Small intestine (tissue), 7 donors: ENCODE measurements at regions not wholly inside any gene's neighbourhood (a gene's known extent, or its start where the extent isn't known, plus 50 kb on each side); places are given as distances from the start of the nearest gene placed in this dataset.
A peak's percentile ranks its signal among the peaks of the same experiment; 100 is the strongest.

Source experiments
- DNase-seq, 2 donors: peaks; one replicate each; pipeline versions ENCODE4 v3.0.0 to v3.0.0-alpha.2; 2013
- FAIRE-seq: peaks from 2 replicates; lab custom pipeline; 2012; peaks lifted over from hg19 to GRCh38; lab: Jason Lieb, UNC
- H3K27ac ChIP-seq, 3 donors: one replicate each; pipeline ENCODE4 v1.5.1; 2013; ENCODE audit warnings: low read length in 2 of 3, mild to moderate bottlenecking in 2 of 3, control low read depth in 1 of 3, inconsistent platforms in 1 of 3, low read depth in 1 of 3, moderate library complexity in 1 of 3
- H3K27me3 ChIP-seq, 3 donors: one replicate each; pipeline ENCODE4 v1.6.1; 2013; ENCODE audit warnings: low read length in 3 of 3, inconsistent platforms in 1 of 3; ENCODE audit not compliant: control insufficient read depth in 3 of 3, insufficient read depth in 3 of 3
- H3K36me3 ChIP-seq, 3 donors: one replicate each; pipeline ENCODE4 v1.6.1; 2013; ENCODE audit warnings: low read length in 3 of 3, inconsistent platforms in 1 of 3, low read depth in 1 of 3, mild to moderate bottlenecking in 1 of 3, moderate library complexity in 1 of 3; ENCODE audit not compliant: control insufficient read depth in 3 of 3, insufficient read depth in 2 of 3
- H3K4me1 ChIP-seq, 3 donors: one replicate each; pipeline ENCODE4 v1.6.1; 2013; ENCODE audit warnings: low read length in 2 of 3, inconsistent platforms in 1 of 3, low read depth in 1 of 3, mild to moderate bottlenecking in 1 of 3, moderate library complexity in 1 of 3; ENCODE audit not compliant: control insufficient read depth in 3 of 3, insufficient read depth in 2 of 3
- H3K4me3 ChIP-seq, 3 donors: one replicate each; pipeline ENCODE4 v1.5.1; 2013; ENCODE audit warnings: low read length in 3 of 3, control low read depth in 1 of 3, inconsistent platforms in 1 of 3, low read depth in 1 of 3, mild to moderate bottlenecking in 1 of 3, moderate library complexity in 1 of 3
- H3K9me3 ChIP-seq, 2 donors: one replicate each; pipeline ENCODE4 v1.6.1; 2013; ENCODE audit warnings: low read depth in 1 of 2, low read length in 1 of 2; ENCODE audit not compliant: control insufficient read depth in 2 of 2, insufficient read depth in 1 of 2
- WGBS, 3 donors: extraction: QIAGEN DNeasy Blood & Tissue Kit; methylation state at CpG; one replicate each; pipeline ENCODE4 v1.1.7; 2013; 5-methylcytosine and 5-hydroxymethylcytosine counted together
- donor health status: healthy with polysubstance abuse.
- donor health status: control.
- donor health status: control.
- donor health status: Bipolar disorder and iron deficiency.
- donor health status: healthy.

GRCh38 chr7:24052572-24053260 is 231.3 kb upstream of the NPY start:
- Histone ChIP-seq H3K36me3 (no peaks in the 10 kb centered on the region), H3K9me3 (no peaks in the 10 kb centered on the region), H3K4me3 (no peak overlapping the region), H3K27ac (no peak overlapping the region), H3K27me3 (no peaks in the 10 kb centered on the region), H3K4me1 (no peaks in the 10 kb centered on the region)
- FAIRE-seq (no peak), DNase-seq (peak in 1 of 2 donors; percentile 20)
- 13 to 45% (median 21%) methylated on average over 6 of the region's 6 CpGs for WGBS, 3 donors

GRCh38 chr7:24054236-24054635 is 229.8 kb upstream of the NPY start:
- Histone ChIP-seq H3K4me1 (no peaks in the 10 kb centered on the region), H3K27ac (no peak overlapping the region), H3K27me3 (no peaks in the 10 kb centered on the region), H3K4me3 (no peak overlapping the region), H3K36me3 (no peaks in the 10 kb centered on the region), H3K9me3 (no peaks in the 10 kb centered on the region)
- FAIRE-seq (no peak), DNase-seq (no peak)
- 12 to 46% (median 27%) methylated on average over 2 of the region's 2 CpGs for WGBS, 3 donors

- FAIRE-seq: no peak
- Histone ChIP-seq H3K9me3 (peaks cover 0 to 3% of the 10 kb centered on the region in 2 donors), H3K27ac (no peak overlapping the region), H3K36me3 (no peaks in the 10 kb centered on the region), H3K27me3 (no peaks in the 10 kb centered on the region), H3K4me1 (no peaks in the 10 kb centered on the region), H3K4me3 (no peak overlapping the region)
- no peak for DNase-seq
- WGBS, 3 donors: 88 to 94% (median 89%) methylated on average over 2 of the region's 2 CpGs
These were observed 226.7 kb upstream of the NPY start for GRCh38 chr7:24057243-24057642.

DNA sequence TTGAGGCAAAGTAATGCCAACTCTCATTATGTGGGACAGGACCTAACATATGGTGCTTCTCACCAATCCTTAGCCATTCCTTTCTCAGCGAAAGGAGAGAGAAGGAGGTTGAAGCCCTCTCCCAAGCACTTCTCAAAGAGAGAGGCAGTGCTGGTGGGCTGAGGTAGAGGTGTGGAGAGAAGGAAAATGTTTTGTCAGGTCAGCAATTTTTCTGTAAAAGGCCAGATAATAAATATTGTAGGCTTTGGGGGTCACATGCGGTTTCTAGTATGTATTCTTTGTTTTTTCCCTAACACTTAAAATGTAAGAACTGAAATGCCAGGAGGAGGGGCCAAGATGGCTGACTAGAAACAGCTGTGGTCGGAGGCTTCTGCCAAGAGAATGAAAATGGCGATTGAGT is 225.0 kb upstream of the NPY start:
- H3K4me3 ChIP-seq: no peak overlapping the region
- H3K4me1 ChIP-seq: no peaks in the 10 kb centered on the region
- 72 to 91% (median 82%) methylated on average over 4 of the region's 4 CpGs for WGBS, 3 donors
- H3K27me3 ChIP-seq: no peaks in the 10 kb centered on the region
- DNase-seq (no peak), FAIRE-seq (no peak)
- H3K36me3 ChIP-seq: no peaks in the 10 kb centered on the region
- no peak overlapping the region for H3K27ac ChIP-seq
- peaks cover 0 to 3% of the 10 kb centered on the region in 2 donors for H3K9me3 ChIP-seq

DNA sequence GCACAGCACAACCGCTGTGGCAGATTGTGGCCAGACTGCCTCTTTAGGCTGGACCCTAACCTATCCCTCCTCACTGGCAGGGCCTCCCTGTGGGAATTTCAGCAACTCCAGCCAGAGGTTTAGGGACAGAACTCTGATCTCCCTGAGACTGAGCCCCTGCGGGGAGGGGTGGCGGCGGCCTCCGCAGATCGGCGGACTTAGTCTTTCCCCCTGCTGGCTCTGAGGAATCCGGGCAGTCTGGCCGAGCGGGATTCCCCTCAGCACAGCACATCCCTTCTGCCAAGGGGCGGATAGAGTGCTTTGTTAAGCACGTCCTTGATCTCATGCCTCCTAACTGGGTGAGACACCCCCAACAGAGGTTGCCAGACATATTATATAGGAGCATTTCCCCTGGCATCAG is 224.2 kb upstream of the NPY start:
- no peaks in the 10 kb centered on the region for H3K4me1 ChIP-seq
- no peak for FAIRE-seq
- peaks cover 0 to 3% of the 10 kb centered on the region in 2 donors for H3K9me3 ChIP-seq
- WGBS, 3 donors: 84 to 92% (median 89%) methylated on average over 12 of the region's 12 CpGs
- no peaks in the 10 kb centered on the region for H3K36me3 ChIP-seq
- H3K4me3 ChIP-seq: no peak overlapping the region
- no peaks in the 10 kb centered on the region for H3K27me3 ChIP-seq
- no peak overlapping the region for H3K27ac ChIP-seq
- DNase-seq: no peak

DNA sequence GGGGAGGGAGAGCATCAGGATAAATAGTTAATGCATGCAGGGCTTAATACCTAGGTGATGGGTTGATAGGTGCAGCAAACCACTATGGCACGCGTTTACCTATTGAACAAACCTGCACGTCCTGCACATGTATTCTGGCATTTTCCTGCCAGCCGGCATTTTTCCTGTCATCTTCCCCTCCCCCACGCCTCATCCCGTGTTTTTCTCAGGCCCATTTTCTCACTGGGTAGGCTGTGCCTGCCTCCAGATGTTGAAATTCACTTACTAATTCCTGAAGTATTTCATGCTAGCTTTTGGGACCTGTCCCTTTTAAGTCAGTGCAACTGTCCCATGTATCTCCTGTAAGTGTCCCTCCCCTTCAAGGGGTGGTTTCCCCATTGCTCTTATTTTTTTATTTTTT is 220.3 kb upstream of the NPY start:
- no peak overlapping the region for H3K4me3 ChIP-seq
- peaks cover 0 to 3% of the 10 kb centered on the region in 2 donors for H3K9me3 ChIP-seq
- DNase-seq (no peak), FAIRE-seq (no peak)
- WGBS, 3 donors: 83 to 88% (median 87%) methylated on average over 6 of the region's 6 CpGs
- H3K27ac ChIP-seq: no peak overlapping the region
- H3K4me1 ChIP-seq: no peaks in the 10 kb centered on the region
- H3K36me3 ChIP-seq: no peaks in the 10 kb centered on the region
- no peaks in the 10 kb centered on the region for H3K27me3 ChIP-seq

DNA sequence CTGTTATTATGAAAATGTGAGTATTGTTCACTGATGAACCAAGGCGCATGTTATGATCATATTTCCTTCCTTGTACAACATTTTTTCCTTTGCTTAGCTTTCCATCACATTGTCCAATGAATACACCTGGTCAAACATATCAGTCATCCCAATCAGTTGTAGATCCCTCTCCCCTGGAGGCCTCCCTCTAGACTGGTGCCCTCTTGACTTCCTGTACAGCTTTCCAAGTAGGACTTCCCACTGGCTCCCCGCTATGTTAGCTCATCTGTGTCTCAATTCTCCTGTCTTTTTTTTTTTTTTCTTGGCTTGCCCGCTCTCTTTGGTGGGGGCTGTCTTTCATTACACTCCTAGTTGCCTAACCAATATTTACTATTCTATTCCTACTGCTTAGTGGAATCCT is 214.2 kb upstream of the NPY start:
- 85 to 93% (median 92%) methylated on average over 3 of the region's 3 CpGs for WGBS, 3 donors
- H3K9me3 ChIP-seq: no peaks in the 10 kb centered on the region
- H3K27me3 ChIP-seq: no peaks in the 10 kb centered on the region
- FAIRE-seq (no peak), DNase-seq (no peak)
- no peaks in the 10 kb centered on the region for H3K36me3 ChIP-seq
- H3K4me3 ChIP-seq: no peak overlapping the region
- no peak overlapping the region for H3K27ac ChIP-seq
- H3K4me1 ChIP-seq: peaks cover 2 to 9% (median 3%) of the 10 kb centered on the region in 3 donors

- no peaks in the 10 kb centered on the region for H3K27me3 ChIP-seq
- peak overlapping the region in 1 of 3 donors; percentile 98 for H3K27ac ChIP-seq
- H3K9me3 ChIP-seq: no peaks in the 10 kb centered on the region
- H3K36me3 ChIP-seq: no peaks in the 10 kb centered on the region
- DNase-seq (no peak), FAIRE-seq (no peak)
- peaks cover 2 to 13% (median 4%) of the 10 kb centered on the region in 3 donors for H3K4me1 ChIP-seq
- 59 to 63% (median 62%) methylated on average over 9 of the region's 9 CpGs for WGBS, 3 donors
- H3K4me3 ChIP-seq: no peak overlapping the region
These were observed 210.2 kb upstream of the NPY start for GRCh38 chr7:24073651-24074420.
